ENCODE measurements at regions not wholly inside any gene's neighbourhood (a gene's known extent, or its start where the extent isn't known, plus 50 kb on each side); places are given as distances from the start of the nearest gene placed in this dataset.
A peak's percentile ranks its signal among the peaks of the same experiment; 100 is the strongest.

DNA sequence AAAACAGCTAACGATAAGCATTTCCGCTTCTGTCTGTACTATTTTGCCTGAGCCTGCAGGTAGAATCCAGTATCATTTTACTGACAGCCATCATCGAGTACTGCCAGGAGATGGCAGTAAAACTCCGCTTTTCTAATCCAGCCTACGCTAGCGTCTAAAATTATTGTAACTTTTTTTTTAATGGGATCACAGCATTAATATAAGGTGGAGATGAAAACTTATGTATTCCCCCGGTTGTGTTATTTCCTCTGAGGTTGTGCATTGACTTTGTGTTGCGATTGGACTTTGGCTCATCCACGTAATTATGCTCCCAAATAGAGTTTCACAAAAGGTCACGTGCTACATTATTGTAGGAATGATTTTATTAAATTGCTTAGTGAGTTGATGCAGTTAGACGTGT, 248.1 kb downstream of the C4orf33 start:
- in situ Hi-C loops (cut with MboI): no loop called here
- H3K79me2 ChIP-seq (ENCODE audit: control insufficient read depth, insufficient read depth, low read length): no peaks in the 10 kb centered on the region
- H4K20me1 ChIP-seq (ENCODE audit: control insufficient read depth, insufficient read depth): no peaks in the 10 kb centered on the region
- no peak overlapping the region for H3K4me2 ChIP-seq (ENCODE audit: control insufficient read depth, insufficient read depth)
- no peaks in the 10 kb centered on the region for H3K4me1 ChIP-seq (ENCODE audit: control insufficient read depth, insufficient read depth, low read length)
- ATAC-seq: peak; percentile 83
- no peaks in the 10 kb centered on the region for H3K36me3 ChIP-seq (ENCODE audit: control insufficient read depth in 2 of 2, insufficient read depth in 2 of 2, low read length in 1 of 2)
- TF ChIP-seq, protein P1, sequence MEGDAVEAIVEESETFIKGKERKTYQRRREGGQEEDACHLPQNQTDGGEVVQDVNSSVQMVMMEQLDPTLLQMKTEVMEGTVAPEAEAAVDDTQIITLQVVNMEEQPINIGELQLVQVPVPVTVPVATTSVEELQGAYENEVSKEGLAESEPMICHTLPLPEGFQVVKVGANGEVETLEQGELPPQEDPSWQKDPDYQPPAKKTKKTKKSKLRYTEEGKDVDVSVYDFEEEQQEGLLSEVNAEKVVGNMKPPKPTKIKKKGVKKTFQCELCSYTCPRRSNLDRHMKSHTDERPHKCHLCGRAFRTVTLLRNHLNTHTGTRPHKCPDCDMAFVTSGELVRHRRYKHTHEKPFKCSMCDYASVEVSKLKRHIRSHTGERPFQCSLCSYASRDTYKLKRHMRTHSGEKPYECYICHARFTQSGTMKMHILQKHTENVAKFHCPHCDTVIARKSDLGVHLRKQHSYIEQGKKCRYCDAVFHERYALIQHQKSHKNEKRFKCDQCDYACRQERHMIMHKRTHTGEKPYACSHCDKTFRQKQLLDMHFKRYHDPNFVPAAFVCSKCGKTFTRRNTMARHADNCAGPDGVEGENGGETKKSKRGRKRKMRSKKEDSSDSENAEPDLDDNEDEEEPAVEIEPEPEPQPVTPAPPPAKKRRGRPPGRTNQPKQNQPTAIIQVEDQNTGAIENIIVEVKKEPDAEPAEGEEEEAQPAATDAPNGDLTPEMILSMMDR (IDR thresholded peaks at IDR 0.05 in 2 of 3, conservative IDR thresholded peaks at IDR 0.05 in 1 of 3; ENCODE audit: control insufficient read depth in 2 of 3, extremely low read depth in 1 of 3, insufficient read depth in 1 of 3, low read depth in 3 of 3, low read length in 3 of 3): peak; percentile 33 to 57 (median 48); a peak in 5 of 6 replicates
- TF ChIP-seq, protein P2, sequence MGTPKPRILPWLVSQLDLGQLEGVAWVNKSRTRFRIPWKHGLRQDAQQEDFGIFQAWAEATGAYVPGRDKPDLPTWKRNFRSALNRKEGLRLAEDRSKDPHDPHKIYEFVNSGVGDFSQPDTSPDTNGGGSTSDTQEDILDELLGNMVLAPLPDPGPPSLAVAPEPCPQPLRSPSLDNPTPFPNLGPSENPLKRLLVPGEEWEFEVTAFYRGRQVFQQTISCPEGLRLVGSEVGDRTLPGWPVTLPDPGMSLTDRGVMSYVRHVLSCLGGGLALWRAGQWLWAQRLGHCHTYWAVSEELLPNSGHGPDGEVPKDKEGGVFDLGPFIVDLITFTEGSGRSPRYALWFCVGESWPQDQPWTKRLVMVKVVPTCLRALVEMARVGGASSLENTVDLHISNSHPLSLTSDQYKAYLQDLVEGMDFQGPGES (IDR thresholded peaks at IDR 0.05): no peak
- TF ChIP-seq ZNF217 (IDR thresholded peaks at IDR 0.05) (no peak), RAD21 (IDR thresholded peaks at IDR 0.05; ENCODE audit: insufficient read depth, low read depth, low read length) (peak; percentile 37; the same call in 1 of the 2 replicates), SMC3 (IDR thresholded peaks at IDR 0.05; ENCODE audit: borderline replicate concordance, low read length) (peak; percentile 5; the same call in 1 of the 2 replicates)
- TF ChIP-seq, protein P3, sequence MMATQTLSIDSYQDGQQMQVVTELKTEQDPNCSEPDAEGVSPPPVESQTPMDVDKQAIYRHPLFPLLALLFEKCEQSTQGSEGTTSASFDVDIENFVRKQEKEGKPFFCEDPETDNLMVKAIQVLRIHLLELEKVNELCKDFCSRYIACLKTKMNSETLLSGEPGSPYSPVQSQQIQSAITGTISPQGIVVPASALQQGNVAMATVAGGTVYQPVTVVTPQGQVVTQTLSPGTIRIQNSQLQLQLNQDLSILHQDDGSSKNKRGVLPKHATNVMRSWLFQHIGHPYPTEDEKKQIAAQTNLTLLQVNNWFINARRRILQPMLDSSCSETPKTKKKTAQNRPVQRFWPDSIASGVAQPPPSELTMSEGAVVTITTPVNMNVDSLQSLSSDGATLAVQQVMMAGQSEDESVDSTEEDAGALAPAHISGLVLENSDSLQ (IDR thresholded peaks at IDR 0.05): peak; percentile 55
- TF ChIP-seq, protein P4, sequence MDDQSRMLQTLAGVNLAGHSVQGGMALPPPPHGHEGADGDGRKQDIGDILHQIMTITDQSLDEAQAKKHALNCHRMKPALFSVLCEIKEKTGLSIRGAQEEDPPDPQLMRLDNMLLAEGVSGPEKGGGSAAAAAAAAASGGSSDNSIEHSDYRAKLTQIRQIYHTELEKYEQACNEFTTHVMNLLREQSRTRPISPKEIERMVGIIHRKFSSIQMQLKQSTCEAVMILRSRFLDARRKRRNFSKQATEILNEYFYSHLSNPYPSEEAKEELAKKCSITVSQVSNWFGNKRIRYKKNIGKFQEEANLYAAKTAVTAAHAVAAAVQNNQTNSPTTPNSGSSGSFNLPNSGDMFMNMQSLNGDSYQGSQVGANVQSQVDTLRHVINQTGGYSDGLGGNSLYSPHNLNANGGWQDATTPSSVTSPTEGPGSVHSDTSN (IDR thresholded peaks at IDR 0.05; ENCODE audit: insufficient replicate concordance, low read depth, low read length): peak; percentile 36
- no peak overlapping the region for H3K27ac ChIP-seq (ENCODE audit: control insufficient read depth, insufficient read depth)
- no peak for FAIRE-seq
- RAD21 ChIA-PET (ENCODE audit: unreplicated experiment): no interaction called here
- POLR2A ChIA-PET: no interaction called here
- BruUV-seq (replicated peaks): no TSS peak
- DNase-seq (ENCODE audit: low read depth, low spot score): no peak
- no peak overlapping the region for H2AFZ ChIP-seq (ENCODE audit: control insufficient read depth, low read depth, low read length)
- intact Hi-C loops (cut with micrococcal nuclease; ENCODE audit: unreplicated experiment): no loop called here
- no peak overlapping the region for H3K9ac ChIP-seq (ENCODE audit: control insufficient read depth, insufficient read depth, low read length)
- no peaks in the 10 kb centered on the region for H3K9me3 ChIP-seq (replicated peaks; ENCODE audit: control insufficient read depth, insufficient read depth, low read length)
- WGBS (ENCODE audit: insufficient coverage, insufficient replicate concordance, low lambda C conversion rate, missing lambda C conversion rate): 50% methylated on average over 11 of the region's 11 CpGs
- SMC1A ChIA-PET (ENCODE audit: uncharacterized antibody, unreplicated experiment): interaction anchor here (1.0 kb wide), 2 partner anchors 18 to 297 kb away, joined by 4 read pairs; no protein-coding TSS in a partner anchor
- H3K4me3 ChIP-seq: no peak overlapping the region
- H3K27me3 ChIP-seq (replicated peaks in 1 of 2; ENCODE audit: control insufficient read depth in 2 of 2, insufficient read depth in 2 of 2, low read length in 1 of 2): no peaks in the 10 kb centered on the region
- CTCF ChIA-PET: interaction anchor here (0.9 to 2.9 kb wide), 3 partner anchors 9 to 298 kb away, joined by 4 to 9 read pairs (median 4); no protein-coding TSS in a partner anchor

Measured in GM12878 (cell line).